HepG2 (cell line): ENCODE measurements at regions not wholly inside any gene's neighbourhood (a gene's known extent, or its start where the extent isn't known, plus 50 kb on each side); places are given as distances from the start of the nearest gene placed in this dataset.

Experiments used
- AGO1 ChIP-seq: fragments of 200-400 bp; formaldehyde crosslinking; IDR thresholded peaks from 2 replicates; pipeline ENCODE4 v1.6.1; 2017; ENCODE audit warnings: mild to moderate bottlenecking, low read depth, low read length, moderate library complexity; ENCODE audit not compliant: poor library complexity, severe bottlenecking
- ARID2 ChIP-seq: sonication (generic); formaldehyde crosslinking; IDR thresholded peaks from 2 replicates; pipeline ENCODE4 v1.8.1; 2022; ENCODE audit warnings: mild to moderate bottlenecking, missing genetic modification reagents, borderline replicate concordance
- GLI4 ChIP-seq: sonication (generic); formaldehyde crosslinking; IDR thresholded peaks from 2 replicates; pipeline ENCODE4 v1.5.1; 2020; ENCODE audit warnings: missing genetic modification reagents, mild to moderate bottlenecking, moderate library complexity, borderline replicate concordance
- HDAC1 ChIP-seq: sonication (generic); formaldehyde crosslinking; IDR thresholded peaks from 2 replicates; pipeline ENCODE4 v1.5.1; 2020; ENCODE audit warnings: mild to moderate bottlenecking, missing genetic modification reagents
- HDAC2 ChIP-seq: sonication (generic); formaldehyde crosslinking; IDR thresholded peaks from 2 replicates; pipeline ENCODE4 v1.4.0; 2020; ENCODE audit warnings: missing genetic modification reagents
- HNF1B ChIP-seq: sonication (generic); formaldehyde crosslinking; IDR thresholded peaks from 2 replicates; pipeline ENCODE4 v1.5.1; 2020; ENCODE audit warnings: mild to moderate bottlenecking, moderate library complexity, missing genetic modification reagents
- HOXA3 ChIP-seq: sonication (generic); formaldehyde crosslinking; IDR thresholded peaks from 2 replicates; pipeline ENCODE4 v1.5.0; 2020; ENCODE audit warnings: missing genetic modification reagents
- KMT2B ChIP-seq: IDR thresholded peaks from 2 replicates; pipeline ENCODE4 v1.6.1; 2016; ENCODE audit warnings: missing genetic modification reagents, missing compliant biosample characterization
- MTF1 ChIP-seq: sonication (generic); formaldehyde crosslinking; IDR thresholded peaks from 2 replicates; pipeline ENCODE4 v1.5.0; 2020; ENCODE audit warnings: missing genetic modification reagents
- MYC ChIP-seq: sonication (generic); formaldehyde crosslinking; IDR thresholded peaks from 2 replicates; pipeline ENCODE4 v1.9.0; 2021; ENCODE audit warnings: missing genetic modification reagents, borderline replicate concordance
- PAF1 ChIP-seq: IDR thresholded peaks from 2 replicates; pipeline ENCODE4 v1.6.1; 2016; ENCODE audit warnings: missing genetic modification reagents, missing compliant biosample characterization
- RBM22 ChIP-seq: fragments of 200-400 bp; formaldehyde crosslinking; optimal IDR thresholded peaks from 2 replicates; pipeline ENCODE3; 2017; ENCODE audit warnings: mild to moderate bottlenecking, low read length, moderate library complexity
- TAF1 ChIP-seq: sonication (generic); formaldehyde crosslinking; IDR thresholded peaks from 2 replicates; pipeline ENCODE4 v1.4.0; 2020; ENCODE audit warnings: missing genetic modification reagents
- ZBTB2 ChIP-seq: sonication (generic); formaldehyde crosslinking; IDR thresholded peaks from 2 replicates; pipeline ENCODE4 v1.8.0; 2022; ENCODE audit warnings: low read depth, missing genetic modification reagents
- ZFP91 ChIP-seq: sonication (generic); formaldehyde crosslinking; IDR thresholded peaks from 2 replicates; pipeline ENCODE4 v1.9.0; 2022; ENCODE audit warnings: missing genetic modification reagents, mild to moderate bottlenecking, borderline replicate concordance
- ZNF432 ChIP-seq: sonication (generic); formaldehyde crosslinking; IDR thresholded peaks from 2 replicates; pipeline ENCODE4 v1.5.0; 2020; ENCODE audit warnings: missing genetic modification reagents, mild to moderate bottlenecking, borderline replicate concordance
- ZNF460 ChIP-seq: sonication (generic); formaldehyde crosslinking; IDR thresholded peaks from 2 replicates; pipeline ENCODE4 v1.5.1; 2020; ENCODE audit warnings: missing genetic modification reagents, mild to moderate bottlenecking, borderline replicate concordance
- ZNF687 ChIP-seq: sonication (generic); formaldehyde crosslinking; IDR thresholded peaks from 2 replicates; pipeline ENCODE4 v1.5.1; 2020; ENCODE audit warnings: mild to moderate bottlenecking, missing genetic modification reagents, moderate library complexity

- TF ChIP-seq PAF1 (CRISPR knock-in tag), result 0 out of 2 replicates have a peak, but pooled peaks have one; percentile 45
- TF ChIP-seq ZNF687, result peak; percentile 86
- peak; percentile 16 for TF ChIP-seq RBM22
- TF ChIP-seq GLI4 (CRISPR knock-in tag), result peak; percentile 71; the same call in 1 of the 2 replicates
- TF ChIP-seq AGO1, result peak; percentile 66
- TF ChIP-seq HOXA3 (CRISPR knock-in tag), result peak; percentile 18; the same call in 1 of the 2 replicates
- 0 out of 2 replicates have a peak, but pooled peaks have one; percentile 28 for TF ChIP-seq KMT2B (CRISPR knock-in tag)
- TF ChIP-seq MTF1, result 0 out of 2 replicates have a peak, but pooled peaks have one; percentile 29
- no peak for TF ChIP-seq ZNF432
- TF ChIP-seq ARID2 (CRISPR knock-in tag), result 0 out of 2 replicates have a peak, but pooled peaks have one; percentile 56
- TF ChIP-seq TAF1 (CRISPR knock-in tag), result peak; percentile 66
- TF ChIP-seq HDAC1 (CRISPR knock-in tag), result peak; percentile 60
- no peak for TF ChIP-seq ZNF460 (CRISPR knock-in tag)
- peak; percentile 66 for TF ChIP-seq HNF1B (CRISPR knock-in tag)
- TF ChIP-seq MYC (CRISPR knock-in tag), result peak; percentile 66; the same call in 1 of the 2 replicates
- peak; percentile 72; the same call in 1 of the 2 replicates for TF ChIP-seq ZFP91 (CRISPR knock-in tag)
- TF ChIP-seq HDAC2 (CRISPR knock-in tag), result peak; percentile 49
- peak; percentile 39; the same call in 1 of the 2 replicates for TF ChIP-seq ZBTB2 (CRISPR knock-in tag)
These were observed 105.3 kb upstream of the HNRNPU start (continued) for GRCh38 chr1:244969355-244970235.
